ENCODE measurements at regions not wholly inside any gene's neighbourhood (a gene's known extent, or its start where the extent isn't known, plus 50 kb on each side); places are given as distances from the start of the nearest gene placed in this dataset.

GRCh38 chr5:103993031-103993430, 430.4 kb upstream of the NUDT12 start:
- CTCF ChIA-PET, result interaction anchor here (0.7 kb wide), 1 partner anchor 164 kb away, joined by 3 read pairs; no protein-coding TSS in a partner anchor
- Histone ChIP-seq H3K4me1 (ENCODE audit: control insufficient read depth, insufficient read depth, low read length) (no peaks in the 10 kb centered on the region), H3K9me3 (ENCODE audit: control insufficient read depth, insufficient read depth, low read depth, low read length) (no peaks in the 10 kb centered on the region), H3K27ac (ENCODE audit: extremely low read depth, low read depth, low read length) (no peak overlapping the region), H3K36me3 (ENCODE audit: control insufficient read depth in 2 of 2, insufficient read depth in 1 of 2, low read length in 2 of 2) (no peaks in the 10 kb centered on the region), H3K4me3 (ENCODE audit: low read depth, low read length) (no peak overlapping the region)
- no peak for TF ChIP-seq ZNF623 (tag by site-specific recombination; IDR thresholded peaks at IDR 0.05)
- TF ChIP-seq ZNF350 (tag by site-specific recombination; IDR thresholded peaks at IDR 0.05), result no peak
- no peak for TF ChIP-seq HIC1 (tag by site-specific recombination; IDR thresholded peaks at IDR 0.05)
- no peak for TF ChIP-seq BCL11B (tag by site-specific recombination; IDR thresholded peaks at IDR 0.05; ENCODE audit: low read depth)
- no peak for TF ChIP-seq ZNF362 (tag by site-specific recombination; IDR thresholded peaks at IDR 0.05)
- TF ChIP-seq, protein P1, sequence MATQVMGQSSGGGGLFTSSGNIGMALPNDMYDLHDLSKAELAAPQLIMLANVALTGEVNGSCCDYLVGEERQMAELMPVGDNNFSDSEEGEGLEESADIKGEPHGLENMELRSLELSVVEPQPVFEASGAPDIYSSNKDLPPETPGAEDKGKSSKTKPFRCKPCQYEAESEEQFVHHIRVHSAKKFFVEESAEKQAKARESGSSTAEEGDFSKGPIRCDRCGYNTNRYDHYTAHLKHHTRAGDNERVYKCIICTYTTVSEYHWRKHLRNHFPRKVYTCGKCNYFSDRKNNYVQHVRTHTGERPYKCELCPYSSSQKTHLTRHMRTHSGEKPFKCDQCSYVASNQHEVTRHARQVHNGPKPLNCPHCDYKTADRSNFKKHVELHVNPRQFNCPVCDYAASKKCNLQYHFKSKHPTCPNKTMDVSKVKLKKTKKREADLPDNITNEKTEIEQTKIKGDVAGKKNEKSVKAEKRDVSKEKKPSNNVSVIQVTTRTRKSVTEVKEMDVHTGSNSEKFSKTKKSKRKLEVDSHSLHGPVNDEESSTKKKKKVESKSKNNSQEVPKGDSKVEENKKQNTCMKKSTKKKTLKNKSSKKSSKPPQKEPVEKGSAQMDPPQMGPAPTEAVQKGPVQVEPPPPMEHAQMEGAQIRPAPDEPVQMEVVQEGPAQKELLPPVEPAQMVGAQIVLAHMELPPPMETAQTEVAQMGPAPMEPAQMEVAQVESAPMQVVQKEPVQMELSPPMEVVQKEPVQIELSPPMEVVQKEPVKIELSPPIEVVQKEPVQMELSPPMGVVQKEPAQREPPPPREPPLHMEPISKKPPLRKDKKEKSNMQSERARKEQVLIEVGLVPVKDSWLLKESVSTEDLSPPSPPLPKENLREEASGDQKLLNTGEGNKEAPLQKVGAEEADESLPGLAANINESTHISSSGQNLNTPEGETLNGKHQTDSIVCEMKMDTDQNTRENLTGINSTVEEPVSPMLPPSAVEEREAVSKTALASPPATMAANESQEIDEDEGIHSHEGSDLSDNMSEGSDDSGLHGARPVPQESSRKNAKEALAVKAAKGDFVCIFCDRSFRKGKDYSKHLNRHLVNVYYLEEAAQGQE (tag by site-specific recombination; IDR thresholded peaks at IDR 0.05), result no peak
- TF ChIP-seq ZNF211 (tag by site-specific recombination; IDR thresholded peaks at IDR 0.05; ENCODE audit: low read depth), result no peak
- POLR2A ChIA-PET, result no interaction called here

DNA sequence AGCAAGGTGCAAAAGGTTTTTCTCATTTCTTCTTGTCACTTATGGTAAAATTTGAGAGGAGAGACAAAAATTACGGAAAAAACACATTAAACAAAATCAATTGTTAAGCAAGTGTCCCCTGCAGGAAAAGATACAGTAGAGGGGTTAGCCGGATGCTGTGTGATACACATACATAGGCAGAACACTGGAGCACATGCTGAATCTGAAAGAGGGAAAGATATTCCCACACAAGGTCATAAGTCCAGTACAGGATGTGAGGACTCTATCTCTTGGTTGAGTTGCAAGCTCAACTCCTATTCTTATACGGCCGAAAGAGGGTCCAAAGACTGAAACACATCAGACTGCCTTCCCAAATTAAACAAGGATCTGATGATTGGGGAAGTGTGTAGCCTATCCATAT, 427.5 kb upstream of the NUDT12 start:
- no peak overlapping the region for H3K27ac ChIP-seq (ENCODE audit: extremely low read depth, low read depth, low read length)
- H3K36me3 ChIP-seq (ENCODE audit: control insufficient read depth in 2 of 2, insufficient read depth in 1 of 2, low read length in 2 of 2), result no peaks in the 10 kb centered on the region
- no peak for TF ChIP-seq ATF2 (tag by site-specific recombination; IDR thresholded peaks at IDR 0.05; ENCODE audit: low read depth)
- TF ChIP-seq ZNF558 (tag by site-specific recombination; IDR thresholded peaks at IDR 0.05), result no peak
- no peak for TF ChIP-seq ZBTB48 (tag by site-specific recombination; IDR thresholded peaks at IDR 0.05)
- TF ChIP-seq, protein P1 (tag by site-specific recombination; IDR thresholded peaks at IDR 0.05), result no peak
- TF ChIP-seq, protein P2, sequence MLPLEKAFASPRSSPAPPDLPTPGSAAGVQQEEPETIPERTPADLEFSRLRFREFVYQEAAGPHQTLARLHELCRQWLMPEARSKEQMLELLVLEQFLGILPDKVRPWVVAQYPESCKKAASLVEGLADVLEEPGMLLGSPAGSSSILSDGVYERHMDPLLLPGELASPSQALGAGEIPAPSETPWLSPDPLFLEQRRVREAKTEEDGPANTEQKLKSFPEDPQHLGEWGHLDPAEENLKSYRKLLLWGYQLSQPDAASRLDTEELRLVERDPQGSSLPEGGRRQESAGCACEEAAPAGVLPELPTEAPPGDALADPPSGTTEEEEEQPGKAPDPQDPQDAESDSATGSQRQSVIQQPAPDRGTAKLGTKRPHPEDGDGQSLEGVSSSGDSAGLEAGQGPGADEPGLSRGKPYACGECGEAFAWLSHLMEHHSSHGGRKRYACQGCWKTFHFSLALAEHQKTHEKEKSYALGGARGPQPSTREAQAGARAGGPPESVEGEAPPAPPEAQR (tag by site-specific recombination; IDR thresholded peaks at IDR 0.05), result no peak
- no peak for TF ChIP-seq SP3 (tag by site-specific recombination; IDR thresholded peaks at IDR 0.05)
- TF ChIP-seq ZNF140 (tag by site-specific recombination; IDR thresholded peaks at IDR 0.05), result no peak
- no peak overlapping the region for H3K4me3 ChIP-seq (ENCODE audit: low read depth, low read length)
- no peaks in the 10 kb centered on the region for H3K9me3 ChIP-seq (ENCODE audit: control insufficient read depth, insufficient read depth, low read depth, low read length)
- CTCF ChIA-PET, result no interaction called here
- H3K4me1 ChIP-seq (ENCODE audit: control insufficient read depth, insufficient read depth, low read length), result no peaks in the 10 kb centered on the region
- POLR2A ChIA-PET, result no interaction called here

All from HEK293 (cell line).